Suprapubic skin (tissue), 4 donors: ENCODE measurements at regions not wholly inside any gene's neighbourhood (a gene's known extent, or its start where the extent isn't known, plus 50 kb on each side); places are given as distances from the start of the nearest gene placed in this dataset.

ENCODE experiments used
- POLR2A ChIP-seq, 2 donors: fragments of 450-650 bp; IDR thresholded peaks; one replicate each; pipeline ENCODE4 v1.6.1; 2017; ENCODE audit warnings: antibody characterized with exemption in 2 of 2, mild to moderate bottlenecking in 2 of 2, moderate library complexity in 2 of 2
- POLR2AphosphoS5 ChIP-seq, 3 donors: sonication (generic); formaldehyde crosslinking; IDR thresholded peaks; one replicate each; pipeline ENCODE4 v1.6.1; 2017; ENCODE audit warnings: antibody characterized with exemption in 3 of 3

DNA sequence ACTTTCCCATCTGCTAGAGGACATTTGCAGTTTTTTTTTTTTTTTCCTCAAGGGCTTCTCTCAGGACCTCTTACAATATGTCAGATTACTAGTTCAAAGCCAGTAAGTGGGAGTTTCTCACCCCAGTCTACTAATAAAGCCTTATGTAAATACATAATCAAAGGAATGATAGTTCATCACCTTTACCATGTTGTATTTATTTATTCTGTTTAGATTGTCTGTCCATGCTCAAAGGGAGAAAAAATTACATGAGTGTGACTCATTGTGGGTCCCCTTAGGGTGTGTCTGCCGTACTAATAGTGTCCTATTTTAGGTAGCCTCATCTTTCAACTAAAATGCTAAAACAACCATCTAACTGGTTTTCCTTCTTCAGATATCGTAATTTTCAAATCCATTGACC is 917.6 kb downstream of the EPHA3 start:
- TF ChIP-seq POLR2A (IDR thresholded peaks at IDR 0.05): no peak
- no peak for TF ChIP-seq POLR2AphosphoS5 (IDR thresholded peaks at IDR 0.05)
